GM21723 (cell line): ENCODE measurements at regions not wholly inside any gene's neighbourhood (a gene's known extent, or its start where the extent isn't known, plus 50 kb on each side); places are given as distances from the start of the nearest gene placed in this dataset.

Experiments used
- ATAC-seq: cut with Tn5 transposase; IDR thresholded peaks from one replicate; pipeline ENCODE4 v1.9.1; 2021; ENCODE audit warnings: mild to moderate bottlenecking, moderate library complexity; ENCODE audit not compliant: unreplicated experiment

- no peak for ATAC-seq
Measured at GRCh38 chr2:42962508-42962953, 170.1 kb upstream of the HAAO start.

GRCh38 chr2:42961961-42962360, 169.6 kb upstream of the HAAO start:
- ATAC-seq: no peak

- no peak for ATAC-seq
Measured at GRCh38 chr2:42961385-42961811, 169.0 kb upstream of the HAAO start.

- ATAC-seq: no peak
Measured at GRCh38 chr2:42960842-42961180, 168.4 kb upstream of the HAAO start.

- ATAC-seq: no peak
Measured at GRCh38 chr2:42960002-42960841, 167.8 kb upstream of the HAAO start.

GRCh38 chr2:42959234-42960001, 167.0 kb upstream of the HAAO start:
- no peak for ATAC-seq

- no peak for ATAC-seq
Measured at GRCh38 chr2:42958741-42959233, 166.4 kb upstream of the HAAO start.

- ATAC-seq: no peak
Measured at GRCh38 chr2:42957861-42958301, 165.5 kb upstream of the HAAO start.

- ATAC-seq: no peak
Measured at GRCh38 chr2:42957109-42957860, 164.9 kb upstream of the HAAO start.

GRCh38 chr2:42954227-42954962, 162.0 kb upstream of the HAAO start:
- no peak for ATAC-seq

- ATAC-seq: no peak
Measured at GRCh38 chr2:42953216-42953615, 160.8 kb upstream of the HAAO start.

- ATAC-seq: no peak
Measured at GRCh38 chr2:42951263-42951938, 159.0 kb upstream of the HAAO start.

- no peak for ATAC-seq
Measured at GRCh38 chr2:42949125-42949524, 156.7 kb upstream of the HAAO start.

- ATAC-seq: no peak
Measured at GRCh38 chr2:42947809-42948600, 155.6 kb upstream of the HAAO start.

- no peak for ATAC-seq
Measured at GRCh38 chr2:42944779-42945415, 152.5 kb upstream of the HAAO start.

GRCh38 chr2:42942990-42943493, 150.7 kb upstream of the HAAO start:
- no peak for ATAC-seq

- ATAC-seq: no peak
Measured at GRCh38 chr2:42942214-42942989, 150.0 kb upstream of the HAAO start.
